ENCODE measurements at regions not wholly inside any gene's neighbourhood (a gene's known extent, or its start where the extent isn't known, plus 50 kb on each side); places are given as distances from the start of the nearest gene placed in this dataset.

DNA sequence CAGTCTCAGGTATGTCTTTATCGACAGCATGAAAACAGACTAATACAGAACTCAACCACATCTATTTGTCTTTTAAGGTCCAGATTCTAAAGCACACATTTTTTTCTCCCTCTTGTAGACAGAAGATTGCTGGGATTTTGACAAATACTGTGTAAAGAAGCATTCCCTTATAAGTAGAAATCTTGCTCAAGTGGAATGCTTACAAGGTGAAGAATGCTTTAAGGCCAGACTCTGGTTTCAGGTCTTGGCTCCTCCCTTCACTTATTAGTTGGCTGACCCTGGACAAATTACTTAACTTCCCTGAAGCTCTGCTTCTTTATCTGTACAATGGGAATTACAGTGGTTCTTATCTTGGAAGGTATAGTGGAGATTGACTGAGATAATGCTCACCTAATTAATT is 242.3 kb upstream of the IRX5 start:
- no peak for TF ChIP-seq TAF1 (IDR thresholded peaks at IDR 0.05; ENCODE audit: borderline replicate concordance, insufficient read depth, low read length)
- TF ChIP-seq, protein P1, sequence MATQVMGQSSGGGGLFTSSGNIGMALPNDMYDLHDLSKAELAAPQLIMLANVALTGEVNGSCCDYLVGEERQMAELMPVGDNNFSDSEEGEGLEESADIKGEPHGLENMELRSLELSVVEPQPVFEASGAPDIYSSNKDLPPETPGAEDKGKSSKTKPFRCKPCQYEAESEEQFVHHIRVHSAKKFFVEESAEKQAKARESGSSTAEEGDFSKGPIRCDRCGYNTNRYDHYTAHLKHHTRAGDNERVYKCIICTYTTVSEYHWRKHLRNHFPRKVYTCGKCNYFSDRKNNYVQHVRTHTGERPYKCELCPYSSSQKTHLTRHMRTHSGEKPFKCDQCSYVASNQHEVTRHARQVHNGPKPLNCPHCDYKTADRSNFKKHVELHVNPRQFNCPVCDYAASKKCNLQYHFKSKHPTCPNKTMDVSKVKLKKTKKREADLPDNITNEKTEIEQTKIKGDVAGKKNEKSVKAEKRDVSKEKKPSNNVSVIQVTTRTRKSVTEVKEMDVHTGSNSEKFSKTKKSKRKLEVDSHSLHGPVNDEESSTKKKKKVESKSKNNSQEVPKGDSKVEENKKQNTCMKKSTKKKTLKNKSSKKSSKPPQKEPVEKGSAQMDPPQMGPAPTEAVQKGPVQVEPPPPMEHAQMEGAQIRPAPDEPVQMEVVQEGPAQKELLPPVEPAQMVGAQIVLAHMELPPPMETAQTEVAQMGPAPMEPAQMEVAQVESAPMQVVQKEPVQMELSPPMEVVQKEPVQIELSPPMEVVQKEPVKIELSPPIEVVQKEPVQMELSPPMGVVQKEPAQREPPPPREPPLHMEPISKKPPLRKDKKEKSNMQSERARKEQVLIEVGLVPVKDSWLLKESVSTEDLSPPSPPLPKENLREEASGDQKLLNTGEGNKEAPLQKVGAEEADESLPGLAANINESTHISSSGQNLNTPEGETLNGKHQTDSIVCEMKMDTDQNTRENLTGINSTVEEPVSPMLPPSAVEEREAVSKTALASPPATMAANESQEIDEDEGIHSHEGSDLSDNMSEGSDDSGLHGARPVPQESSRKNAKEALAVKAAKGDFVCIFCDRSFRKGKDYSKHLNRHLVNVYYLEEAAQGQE (IDR thresholded peaks at IDR 0.05; ENCODE audit: insufficient read depth in 1 of 2, low read depth in 2 of 2, low read length in 2 of 2), result no peak
- TF ChIP-seq FOXP2 (optimal IDR thresholded peaks at IDR 0.05; ENCODE audit: borderline replicate concordance, extremely low read depth, extremely low read length, insufficient read depth), result no peak
- TF ChIP-seq POLR2AphosphoS5 (IDR thresholded peaks at IDR 0.05; ENCODE audit: low read depth, low read length), result no peak
